ENCODE measurements at regions not wholly inside any gene's neighbourhood (a gene's known extent, or its start where the extent isn't known, plus 50 kb on each side); places are given as distances from the start of the nearest gene placed in this dataset.

DNA sequence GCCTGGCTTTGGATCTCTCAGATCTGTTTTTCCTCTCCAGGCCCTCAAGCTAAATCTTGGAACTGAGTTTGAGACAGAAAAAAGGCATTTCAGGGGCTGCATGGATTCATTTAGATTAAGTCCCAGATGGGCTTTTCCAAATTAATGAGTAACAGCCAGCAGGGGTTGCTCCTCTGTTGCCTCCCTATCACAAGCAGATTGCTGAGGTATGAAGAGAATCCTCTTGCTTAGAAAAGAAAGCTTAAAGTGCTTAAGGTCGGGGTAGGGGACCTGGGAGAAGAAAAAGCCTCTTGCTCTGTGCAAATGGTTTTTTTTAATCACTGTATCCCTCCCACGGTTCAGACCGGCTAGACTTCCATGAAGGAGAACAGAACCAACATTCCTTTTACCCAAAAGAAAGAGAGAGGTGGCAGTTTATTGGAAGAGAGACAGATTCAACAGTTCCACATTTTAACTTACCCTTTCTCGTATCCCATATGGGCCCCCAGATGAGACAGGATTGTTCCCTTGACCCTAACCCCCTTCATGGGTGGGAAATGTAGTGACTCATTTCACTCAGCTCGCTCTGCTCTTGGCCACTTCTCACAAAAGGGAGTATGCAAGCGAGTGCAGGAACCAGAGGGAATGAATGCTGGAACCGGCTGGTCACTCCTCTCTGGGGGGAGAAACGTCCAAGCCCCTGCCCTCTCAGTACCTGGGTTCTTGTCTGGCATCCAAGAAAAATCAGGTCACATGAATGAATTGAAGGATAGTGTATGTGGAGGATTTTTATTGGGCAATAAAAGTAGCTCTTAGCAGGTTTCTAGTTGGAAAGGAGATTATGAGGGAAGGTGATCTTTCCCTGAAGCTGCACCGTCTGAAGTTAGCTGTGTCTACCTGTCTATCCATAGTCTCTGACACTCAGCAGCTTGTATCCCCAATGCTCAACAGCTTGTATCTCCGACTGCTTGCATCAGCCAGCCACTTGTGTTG lies 745.2 kb downstream of the SI start:
- no peak for ATAC-seq (ENCODE audit: low read depth)
- Histone ChIP-seq H3K4me1 (ENCODE audit: control insufficient read depth in 2 of 2, insufficient read depth in 2 of 2, low read length in 2 of 2) (no peaks in the 10 kb centered on the region), H4K20me1 (ENCODE audit: control insufficient read depth, insufficient read depth, low read length, poor library complexity, severe bottlenecking) (no peaks in the 10 kb centered on the region), H3K27me3 (replicated peaks in 1 of 4; ENCODE audit: control extremely low read depth in 1 of 4, control insufficient read depth in 3 of 4, insufficient read depth in 4 of 4, low read length in 3 of 4) (no peaks in the 10 kb centered on the region), H3K4me2 (replicated peaks; ENCODE audit: low read depth, low read length, poor library complexity, severe bottlenecking) (no peak overlapping the region), H3K4me3 (ENCODE audit: control extremely low read depth in 1 of 5, extremely low read depth in 1 of 5, insufficient read depth in 1 of 5, low read depth in 2 of 5, low read length in 4 of 5) (no peak overlapping the region), H3K27ac (ENCODE audit: low read length in 2 of 2) (no peak overlapping the region), H3K9me3 (ENCODE audit: control extremely low read depth in 1 of 3, control insufficient read depth in 2 of 3, insufficient read depth in 1 of 3, low read length in 2 of 3) (peaks cover 0 to 4% (median 0%) of the 10 kb centered on the region in 3 donors), H3K79me2 (ENCODE audit: control insufficient read depth, insufficient read depth, low read length) (no peaks in the 10 kb centered on the region), H2AFZ (ENCODE audit: insufficient read depth, low read depth, low read length, poor library complexity, severe bottlenecking) (no peak overlapping the region), H3K36me3 (replicated peaks in 1 of 2; ENCODE audit: control extremely low read depth in 1 of 2, control insufficient read depth in 1 of 2, extremely low read depth in 1 of 2, insufficient read depth in 2 of 2, low read length in 1 of 2) (no peaks in the 10 kb centered on the region), H3K9ac (ENCODE audit: low read length) (no peak overlapping the region)
- intact Hi-C loops (cut with micrococcal nuclease): no loop called here
- no peak for TF ChIP-seq EZH2 (IDR thresholded peaks at IDR 0.05; ENCODE audit: borderline replicate concordance, insufficient read depth, low read depth, low read length, poor library complexity, severe bottlenecking)
- TF ChIP-seq, protein P1, sequence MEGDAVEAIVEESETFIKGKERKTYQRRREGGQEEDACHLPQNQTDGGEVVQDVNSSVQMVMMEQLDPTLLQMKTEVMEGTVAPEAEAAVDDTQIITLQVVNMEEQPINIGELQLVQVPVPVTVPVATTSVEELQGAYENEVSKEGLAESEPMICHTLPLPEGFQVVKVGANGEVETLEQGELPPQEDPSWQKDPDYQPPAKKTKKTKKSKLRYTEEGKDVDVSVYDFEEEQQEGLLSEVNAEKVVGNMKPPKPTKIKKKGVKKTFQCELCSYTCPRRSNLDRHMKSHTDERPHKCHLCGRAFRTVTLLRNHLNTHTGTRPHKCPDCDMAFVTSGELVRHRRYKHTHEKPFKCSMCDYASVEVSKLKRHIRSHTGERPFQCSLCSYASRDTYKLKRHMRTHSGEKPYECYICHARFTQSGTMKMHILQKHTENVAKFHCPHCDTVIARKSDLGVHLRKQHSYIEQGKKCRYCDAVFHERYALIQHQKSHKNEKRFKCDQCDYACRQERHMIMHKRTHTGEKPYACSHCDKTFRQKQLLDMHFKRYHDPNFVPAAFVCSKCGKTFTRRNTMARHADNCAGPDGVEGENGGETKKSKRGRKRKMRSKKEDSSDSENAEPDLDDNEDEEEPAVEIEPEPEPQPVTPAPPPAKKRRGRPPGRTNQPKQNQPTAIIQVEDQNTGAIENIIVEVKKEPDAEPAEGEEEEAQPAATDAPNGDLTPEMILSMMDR (IDR thresholded peaks at IDR 0.05): no peak
- ChIA-PET CTCF (no interaction called here), POLR2A (no interaction called here)
- WGBS (ENCODE audit: insufficient coverage): 33% methylated on average over 3 of the region's 10 CpGs
- Mint-ChIP-seq H3K27me3 (no peaks in the 10 kb centered on the region), H3K9me3 (ENCODE audit: insufficient read depth) (peaks cover 3% of the 10 kb centered on the region), H3K27ac (no peak overlapping the region), H3K4me1 (no peaks in the 10 kb centered on the region), H3K4me3 (no peak overlapping the region)
- no peak for DNase-seq

DNA sequence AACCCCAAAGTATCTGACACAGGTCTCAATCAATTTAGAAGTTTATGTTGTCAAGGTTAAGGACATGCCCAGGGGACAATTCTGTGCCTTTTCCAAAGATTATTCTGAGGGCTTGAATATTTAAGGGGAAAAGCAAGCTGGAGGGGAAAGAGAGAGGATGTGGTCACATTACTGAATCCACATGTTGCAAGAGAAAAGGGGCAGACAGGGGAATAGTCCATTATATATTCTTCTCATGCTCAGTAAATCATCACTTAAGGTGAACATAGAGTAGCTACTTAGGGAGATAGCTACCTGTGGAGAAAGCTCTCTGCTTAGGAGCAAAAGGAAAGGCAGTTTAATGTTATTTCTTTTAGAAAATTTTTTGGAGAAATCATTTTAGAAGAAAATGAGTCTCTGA lies 751.6 kb downstream of the SI start:
- ChIA-PET CTCF (no interaction called here), POLR2A (no interaction called here)
- Histone ChIP-seq H3K4me1 (ENCODE audit: control insufficient read depth in 2 of 2, insufficient read depth in 2 of 2, low read length in 2 of 2) (no peaks in the 10 kb centered on the region), H3K27ac (ENCODE audit: low read length in 2 of 2) (no peak overlapping the region), H3K9me3 (ENCODE audit: control extremely low read depth in 1 of 3, control insufficient read depth in 2 of 3, insufficient read depth in 1 of 3, low read length in 2 of 3) (no peaks in the 10 kb centered on the region), H2AFZ (ENCODE audit: insufficient read depth, low read depth, low read length, poor library complexity, severe bottlenecking) (no peak overlapping the region), H3K79me2 (ENCODE audit: control insufficient read depth, insufficient read depth, low read length) (no peaks in the 10 kb centered on the region), H4K20me1 (ENCODE audit: control insufficient read depth, insufficient read depth, low read length, poor library complexity, severe bottlenecking) (no peaks in the 10 kb centered on the region), H3K9ac (ENCODE audit: low read length) (no peak overlapping the region), H3K4me3 (ENCODE audit: control extremely low read depth in 1 of 5, extremely low read depth in 1 of 5, insufficient read depth in 1 of 5, low read depth in 2 of 5, low read length in 4 of 5) (no peak overlapping the region), H3K27me3 (replicated peaks in 1 of 4; ENCODE audit: control extremely low read depth in 1 of 4, control insufficient read depth in 3 of 4, insufficient read depth in 4 of 4, low read length in 3 of 4) (no peaks in the 10 kb centered on the region), H3K4me2 (replicated peaks; ENCODE audit: low read depth, low read length, poor library complexity, severe bottlenecking) (no peak overlapping the region), H3K36me3 (replicated peaks in 1 of 2; ENCODE audit: control extremely low read depth in 1 of 2, control insufficient read depth in 1 of 2, extremely low read depth in 1 of 2, insufficient read depth in 2 of 2, low read length in 1 of 2) (no peaks in the 10 kb centered on the region)
- Mint-ChIP-seq H3K27ac (no peak overlapping the region), H3K9me3 (ENCODE audit: insufficient read depth) (peaks cover 3% of the 10 kb centered on the region), H3K4me1 (no peaks in the 10 kb centered on the region), H3K27me3 (no peaks in the 10 kb centered on the region), H3K4me3 (no peak overlapping the region)
- DNase-seq (no peak), ATAC-seq (ENCODE audit: low read depth) (no peak)
- TF ChIP-seq EZH2 (IDR thresholded peaks at IDR 0.05; ENCODE audit: borderline replicate concordance, insufficient read depth, low read depth, low read length, poor library complexity, severe bottlenecking): no peak
- TF ChIP-seq, protein P1 (IDR thresholded peaks at IDR 0.05): no peak
- intact Hi-C loops (cut with micrococcal nuclease): no loop called here

Measured in B cell (primary cell).